ENCODE measurements at regions not wholly inside any gene's neighbourhood (a gene's known extent, or its start where the extent isn't known, plus 50 kb on each side); places are given as distances from the start of the nearest gene placed in this dataset.

GRCh38 chr6:97548354-97548753 lies 265.3 kb upstream of the MMS22L start (continued):
- TF ChIP-seq POLR2AphosphoS5 (IDR thresholded peaks at IDR 0.05; ENCODE audit: low read depth, low read length) (no peak), FOSL2 (IDR thresholded peaks at IDR 0.05; ENCODE audit: borderline replicate concordance, low read depth) (no peak), NRF1 (IDR thresholded peaks at IDR 0.05; ENCODE audit: low read depth, low read length) (no peak), MXI1 (IDR thresholded peaks at IDR 0.05; ENCODE audit: low read depth, low read length) (no peak), JUND (IDR thresholded peaks at IDR 0.05) (no peak)
- TF ChIP-seq, protein P1, sequence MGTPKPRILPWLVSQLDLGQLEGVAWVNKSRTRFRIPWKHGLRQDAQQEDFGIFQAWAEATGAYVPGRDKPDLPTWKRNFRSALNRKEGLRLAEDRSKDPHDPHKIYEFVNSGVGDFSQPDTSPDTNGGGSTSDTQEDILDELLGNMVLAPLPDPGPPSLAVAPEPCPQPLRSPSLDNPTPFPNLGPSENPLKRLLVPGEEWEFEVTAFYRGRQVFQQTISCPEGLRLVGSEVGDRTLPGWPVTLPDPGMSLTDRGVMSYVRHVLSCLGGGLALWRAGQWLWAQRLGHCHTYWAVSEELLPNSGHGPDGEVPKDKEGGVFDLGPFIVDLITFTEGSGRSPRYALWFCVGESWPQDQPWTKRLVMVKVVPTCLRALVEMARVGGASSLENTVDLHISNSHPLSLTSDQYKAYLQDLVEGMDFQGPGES (IDR thresholded peaks at IDR 0.05; ENCODE audit: low read depth, low read length): no peak

DNA sequence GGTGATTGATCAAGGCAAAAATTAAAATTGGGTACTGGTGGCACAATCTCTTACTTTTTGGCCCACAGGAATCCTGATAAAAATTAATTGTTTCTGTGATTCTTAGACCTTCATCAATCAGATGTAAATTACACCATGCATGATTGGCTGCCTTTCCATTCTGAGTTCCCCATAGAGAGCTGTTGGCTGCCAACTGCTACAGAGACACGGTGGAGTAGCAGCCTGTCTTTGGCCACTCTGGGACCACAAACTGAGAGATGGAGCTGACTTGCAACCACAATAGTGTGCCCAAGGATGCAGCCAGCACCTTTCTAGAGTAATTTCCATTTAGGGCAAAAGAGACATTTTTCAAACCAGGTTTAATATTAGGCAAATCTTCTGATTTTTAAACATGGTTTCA lies 274.3 kb upstream of the MMS22L start:
- Histone ChIP-seq H3K27me3 (ENCODE audit: insufficient read depth) (no peaks in the 10 kb centered on the region), H3K79me2 (ENCODE audit: insufficient read depth) (no peaks in the 10 kb centered on the region), H3K9ac (no peak overlapping the region), H3K27ac (ENCODE audit: low read depth in 2 of 2, low read length in 1 of 2) (no peak overlapping the region), H3K9me2 (no peaks in the 10 kb centered on the region), H3F3A (replicated peaks; ENCODE audit: insufficient read depth) (no peaks in the 10 kb centered on the region), H3K4me2 (no peak overlapping the region), H4K20me1 (ENCODE audit: insufficient read depth) (no peaks in the 10 kb centered on the region), H3K4me3 (ENCODE audit: low read depth in 2 of 2, low read length in 1 of 2) (no peak overlapping the region), H2AFZ (ENCODE audit: low read depth) (no peak overlapping the region), H3K4me1 (ENCODE audit: control insufficient read depth in 1 of 2, insufficient read depth in 2 of 2, low read depth in 1 of 2, low read length in 1 of 2) (no peaks in the 10 kb centered on the region), H3K36me3 (replicated peaks in 1 of 2; ENCODE audit: control insufficient read depth in 1 of 2, insufficient read depth in 2 of 2, low read length in 1 of 2) (no peaks in the 10 kb centered on the region), H3K9me3 (no peaks in the 10 kb centered on the region)
- no peak for DNase-seq
- 0% methylated on average over 1 of the region's 1 CpG for WGBS (ENCODE audit: low lambda C conversion rate)
- TF ChIP-seq TCF12 (IDR thresholded peaks at IDR 0.05): no peak
- no peak for TF ChIP-seq YY1 (IDR thresholded peaks at IDR 0.05; ENCODE audit: low read depth)
- no peak for TF ChIP-seq POLR2AphosphoS5 (IDR thresholded peaks at IDR 0.05; ENCODE audit: low read depth, low read length)
- TF ChIP-seq USF2 (IDR thresholded peaks at IDR 0.05; ENCODE audit: borderline replicate concordance, low read depth, low read length): no peak
- TF ChIP-seq MXI1 (IDR thresholded peaks at IDR 0.05; ENCODE audit: low read depth, low read length): no peak
- no peak for TF ChIP-seq SMC3 (IDR thresholded peaks at IDR 0.05; ENCODE audit: low read depth, low read length)
- POLR2A ChIA-PET: no interaction called here
- CTCF ChIA-PET: no interaction called here

- Histone ChIP-seq H3K4me2 (no peak overlapping the region), H2AFZ (ENCODE audit: low read depth) (no peak overlapping the region), H4K20me1 (ENCODE audit: insufficient read depth) (no peaks in the 10 kb centered on the region), H3K27ac (ENCODE audit: low read depth in 2 of 2, low read length in 1 of 2) (no peak overlapping the region), H3K79me2 (ENCODE audit: insufficient read depth) (no peaks in the 10 kb centered on the region), H3K9me2 (no peaks in the 10 kb centered on the region), H3K36me3 (replicated peaks in 1 of 2; ENCODE audit: control insufficient read depth in 1 of 2, insufficient read depth in 2 of 2, low read length in 1 of 2) (no peaks in the 10 kb centered on the region), H3K9ac (no peak overlapping the region), H3K4me3 (ENCODE audit: low read depth in 2 of 2, low read length in 1 of 2) (no peak overlapping the region), H3K4me1 (ENCODE audit: control insufficient read depth in 1 of 2, insufficient read depth in 2 of 2, low read depth in 1 of 2, low read length in 1 of 2) (no peaks in the 10 kb centered on the region), H3F3A (replicated peaks; ENCODE audit: insufficient read depth) (no peaks in the 10 kb centered on the region), H3K27me3 (ENCODE audit: insufficient read depth) (no peaks in the 10 kb centered on the region), H3K9me3 (no peaks in the 10 kb centered on the region)
- POLR2A ChIA-PET: no interaction called here
- no peak for DNase-seq
- CTCF ChIA-PET: no interaction called here
- WGBS (ENCODE audit: low lambda C conversion rate): 71% methylated on average over 3 of the region's 5 CpGs
- TF ChIP-seq CHD2 (IDR thresholded peaks at IDR 0.05; ENCODE audit: low read length, partially characterized antibody): no peak
- TF ChIP-seq EP300 (IDR thresholded peaks at IDR 0.05; ENCODE audit: borderline replicate concordance in 1 of 2, low read depth in 1 of 2, low read length in 1 of 2): no peak
- TF ChIP-seq, protein P2, sequence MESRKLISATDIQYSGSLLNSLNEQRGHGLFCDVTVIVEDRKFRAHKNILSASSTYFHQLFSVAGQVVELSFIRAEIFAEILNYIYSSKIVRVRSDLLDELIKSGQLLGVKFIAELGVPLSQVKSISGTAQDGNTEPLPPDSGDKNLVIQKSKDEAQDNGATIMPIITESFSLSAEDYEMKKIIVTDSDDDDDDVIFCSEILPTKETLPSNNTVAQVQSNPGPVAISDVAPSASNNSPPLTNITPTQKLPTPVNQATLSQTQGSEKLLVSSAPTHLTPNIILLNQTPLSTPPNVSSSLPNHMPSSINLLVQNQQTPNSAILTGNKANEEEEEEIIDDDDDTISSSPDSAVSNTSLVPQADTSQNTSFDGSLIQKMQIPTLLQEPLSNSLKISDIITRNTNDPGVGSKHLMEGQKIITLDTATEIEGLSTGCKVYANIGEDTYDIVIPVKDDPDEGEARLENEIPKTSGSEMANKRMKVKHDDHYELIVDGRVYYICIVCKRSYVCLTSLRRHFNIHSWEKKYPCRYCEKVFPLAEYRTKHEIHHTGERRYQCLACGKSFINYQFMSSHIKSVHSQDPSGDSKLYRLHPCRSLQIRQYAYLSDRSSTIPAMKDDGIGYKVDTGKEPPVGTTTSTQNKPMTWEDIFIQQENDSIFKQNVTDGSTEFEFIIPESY (IDR thresholded peaks at IDR 0.05; ENCODE audit: borderline replicate concordance, low read depth): no peak
- no peak for TF ChIP-seq NFIC (IDR thresholded peaks at IDR 0.05; ENCODE audit: borderline replicate concordance)
- no peak for TF ChIP-seq TCF12 (IDR thresholded peaks at IDR 0.05)
- TF ChIP-seq SMC3 (IDR thresholded peaks at IDR 0.05; ENCODE audit: low read depth, low read length): no peak
These were observed 280.5 kb upstream of the MMS22L start for GRCh38 chr6:97563529-97563928.
